Epithelial cell of proximal tubule (primary cell): ENCODE measurements at regions not wholly inside any gene's neighbourhood (a gene's known extent, or its start where the extent isn't known, plus 50 kb on each side); places are given as distances from the start of the nearest gene placed in this dataset.

ENCODE experiments used
- DNase-seq: peaks from one replicate; pipeline ENCODE4 v3.0.0-alpha.2; 2011; ENCODE audit warnings: low read depth
- H3K4me3 ChIP-seq: 2 replicates; pipeline ENCODE4 v1.5.1; 2011; ENCODE audit warnings: low read depth, mild to moderate bottlenecking, low read length
- TF ChIP-seq, protein P1 (sequence below): conservative IDR thresholded peaks from 2 replicates; pipeline ENCODE4 v1.5.1; 2012; ENCODE audit warnings: low read depth, mild to moderate bottlenecking, low read length

GRCh38 chr16:86897486-86897885 lies 319.1 kb downstream of the FOXL1 start:
- TF ChIP-seq, protein P1, sequence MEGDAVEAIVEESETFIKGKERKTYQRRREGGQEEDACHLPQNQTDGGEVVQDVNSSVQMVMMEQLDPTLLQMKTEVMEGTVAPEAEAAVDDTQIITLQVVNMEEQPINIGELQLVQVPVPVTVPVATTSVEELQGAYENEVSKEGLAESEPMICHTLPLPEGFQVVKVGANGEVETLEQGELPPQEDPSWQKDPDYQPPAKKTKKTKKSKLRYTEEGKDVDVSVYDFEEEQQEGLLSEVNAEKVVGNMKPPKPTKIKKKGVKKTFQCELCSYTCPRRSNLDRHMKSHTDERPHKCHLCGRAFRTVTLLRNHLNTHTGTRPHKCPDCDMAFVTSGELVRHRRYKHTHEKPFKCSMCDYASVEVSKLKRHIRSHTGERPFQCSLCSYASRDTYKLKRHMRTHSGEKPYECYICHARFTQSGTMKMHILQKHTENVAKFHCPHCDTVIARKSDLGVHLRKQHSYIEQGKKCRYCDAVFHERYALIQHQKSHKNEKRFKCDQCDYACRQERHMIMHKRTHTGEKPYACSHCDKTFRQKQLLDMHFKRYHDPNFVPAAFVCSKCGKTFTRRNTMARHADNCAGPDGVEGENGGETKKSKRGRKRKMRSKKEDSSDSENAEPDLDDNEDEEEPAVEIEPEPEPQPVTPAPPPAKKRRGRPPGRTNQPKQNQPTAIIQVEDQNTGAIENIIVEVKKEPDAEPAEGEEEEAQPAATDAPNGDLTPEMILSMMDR, result no peak
- no peak for DNase-seq
- no peak overlapping the region for H3K4me3 ChIP-seq

DNA sequence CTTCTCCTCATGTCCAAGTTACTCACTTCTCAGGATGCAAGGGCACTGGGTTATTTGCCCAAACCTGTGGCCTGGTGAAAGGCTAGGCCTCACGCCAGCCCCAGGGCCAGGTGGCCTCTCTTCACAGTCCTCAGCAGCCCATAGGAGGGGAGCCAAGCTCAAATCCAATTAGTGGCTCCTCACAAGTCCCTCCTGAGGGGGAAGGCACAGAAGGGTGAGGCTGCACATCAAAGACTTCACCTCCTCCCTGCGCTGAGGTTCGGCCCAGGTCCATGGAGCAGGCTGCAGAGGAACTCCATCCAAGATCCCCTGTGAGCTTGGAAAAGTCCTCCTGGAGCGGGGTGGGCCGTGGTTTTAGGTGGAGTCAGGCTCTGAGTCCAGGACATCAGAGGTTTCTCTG lies 320.0 kb downstream of the FOXL1 start:
- no peak overlapping the region for H3K4me3 ChIP-seq
- TF ChIP-seq, protein P1, result no peak
- DNase-seq, result no peak

- DNase-seq, result no peak
- TF ChIP-seq, protein P1, result no peak
- no peak overlapping the region for H3K4me3 ChIP-seq
Observed at GRCh38 chr16:86899151-86899550, 320.8 kb downstream of the FOXL1 start.

- no peak for DNase-seq
- H3K4me3 ChIP-seq, result no peak overlapping the region
- TF ChIP-seq, protein P1, result no peak
Observed at GRCh38 chr16:86899757-86900156, 321.4 kb downstream of the FOXL1 start.

- TF ChIP-seq, protein P1, result no peak
Observed at GRCh38 chr16:86901483-86901882, 323.1 kb downstream of the FOXL1 start.

GRCh38 chr16:86902656-86903001 lies 324.3 kb downstream of the FOXL1 start:
- TF ChIP-seq, protein P1, result no peak
- H3K4me3 ChIP-seq, result no peak overlapping the region
- no peak for DNase-seq

More at GRCh38 chr16:86901483-86901882, 323.1 kb downstream of the FOXL1 start:
- H3K4me3 ChIP-seq, result no peak overlapping the region
- DNase-seq, result no peak

DNA sequence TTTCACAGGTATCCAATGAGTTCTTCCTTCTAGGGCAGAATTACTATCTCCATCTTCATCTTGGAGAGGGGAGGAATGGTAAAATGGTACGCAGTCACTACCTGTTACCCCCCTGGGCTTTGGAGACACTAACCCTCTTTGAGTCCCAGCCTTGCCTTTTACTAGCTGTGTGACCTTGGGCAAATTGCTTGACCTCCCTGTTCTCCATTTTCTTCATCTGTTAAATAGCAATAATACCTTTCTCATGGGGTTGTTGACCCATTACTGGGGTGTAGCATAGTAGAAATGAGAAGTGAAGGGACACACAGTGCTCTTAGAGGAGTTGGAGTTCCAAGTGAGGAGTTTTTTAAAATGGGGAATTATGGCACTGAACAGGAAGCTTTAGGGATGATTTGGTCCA lies 324.7 kb downstream of the FOXL1 start:
- TF ChIP-seq, protein P1, result no peak
- no peak for DNase-seq
- no peak overlapping the region for H3K4me3 ChIP-seq
